Heart right ventricle (tissue), 16 donors: ENCODE measurements at regions not wholly inside any gene's neighbourhood (a gene's known extent, or its start where the extent isn't known, plus 50 kb on each side); places are given as distances from the start of the nearest gene placed in this dataset.
"Not testable (repeated sequence)": the region's sequence is repeated elsewhere in the genome, so short reads cannot be mapped to it uniquely, and the experiment has no call there.

ENCODE experiments used
- ATAC-seq, 8 donors: fragments of 200-7000 bp; cut with Tn5 transposase; one replicate each; pipeline ENCODE4 v1.9.1; 2020; ENCODE audit warnings: mild to moderate bottlenecking in 8 of 8, moderate library complexity in 8 of 8, moderate number of reproducible peaks in 1 of 8
- DNase-seq, 2 donors: peaks; one replicate each; pipeline ENCODE4 v3.0.0-alpha.2; 2020
- H3K27ac ChIP-seq, 10 donors: fragments of 200-600 bp; sonication (generic) in 2 of 10; one replicate each; pipeline versions ENCODE4 v1.5.0 to v1.8.0; 2020 to 2022; ENCODE audit warnings: mild to moderate bottlenecking in 3 of 10
- H3K27me3 ChIP-seq, 7 donors: fragments of 200-600 bp; one replicate each; pipeline ENCODE4 v1.8.0; 2021 to 2022; ENCODE audit warnings: mild to moderate bottlenecking in 2 of 7
- H3K36me3 ChIP-seq, 9 donors: fragments of 200-600 bp; sonication (generic) in 1 of 9; one replicate each; pipeline versions ENCODE4 v1.5.0 to v1.8.0; 2020 to 2022; ENCODE audit warnings: mild to moderate bottlenecking in 2 of 9
- H3K4me1 ChIP-seq, 9 donors: fragments of 200-600 bp; sonication (generic) in 1 of 9; one replicate each; pipeline versions ENCODE4 v1.5.0 to v1.8.0; 2020 to 2022; ENCODE audit warnings: mild to moderate bottlenecking in 4 of 9
- H3K4me3 ChIP-seq, 10 donors: fragments of 200-600 bp; sonication (generic) in 2 of 10; one replicate each; pipeline versions ENCODE4 v1.5.0 to v1.8.0; 2020 to 2022; ENCODE audit warnings: mild to moderate bottlenecking in 7 of 10, moderate library complexity in 2 of 10
- H3K9me3 ChIP-seq, 11 donors: fragments of 200-600 bp in 10 of 11; sonication (generic) in 2 of 11; one replicate each; pipeline versions ENCODE4 v1.5.0 to v1.8.0; 2013 to 2022; ENCODE audit warnings: mild to moderate bottlenecking in 2 of 11, control low read depth in 1 of 11, moderate library complexity in 1 of 11
- CTCF ChIP-seq, 9 donors: fragments of 200-600 bp; sonication (generic) in 2 of 9; IDR thresholded peaks; one replicate each; pipeline versions ENCODE4 v1.5.0 to v1.8.0; 2021 to 2022; ENCODE audit warnings: antibody characterized with exemption in 9 of 9, mild to moderate bottlenecking in 5 of 9, moderate library complexity in 1 of 9
- WGBS, 2 donors: extraction: QIAGEN DNeasy Blood & Tissue Kit; methylation state at CpG; one replicate each; pipeline ENCODE4 v1.1.7; 2013; ENCODE audit warnings: inconsistent platforms in 1 of 2; 5-methylcytosine and 5-hydroxymethylcytosine counted together
- intact Hi-C, 10 donors: fragments of 100-400 bp; cut with DNase I; formaldehyde crosslinking; loops; one replicate each; pipeline versions ENCODE4 v1.11.1 to v1.14.2; 2022
- donor health status: Arrhythmogenic right ventricular cardiomyopathy.
- donor health status: ischemic (EF 13 %, LVEDD 7.1; RV severe dilation, severe dysfunction).
- donor health status: healthy with polysubstance abuse.
- donor health status: DM: no; HTN: yes; CAD: no.
- donor health status: DM: no; HTN: no; CAD: no.
- donor health status: ischemic (EF 25% LVEDD 6.9; RV normal size, moderate dysfunction).
- donor health status: ischemic (EF 25% LVEDD 5.7; RV mildly dilated, moderate dysfunction).
- donor health status: healthy.
- donor health status: DM: yes; HTN: yes; CAD: no.
- donor health status: Ischemic cardiomyopathy.
- donor health status: ischemic (EF 35%, LVEDD 5.7; RV mildly dilated, moderate dysfunction).
- donor health status: nonischemic (EF 11% LVEDD 7.7; RV severe dilation, severe dysfunction).
- donor health status: DM: yes; HTN: yes; CAD: no.
- donor health status: PGD.
- donor health status: ischemic (EF 29% LVEDD 5.4; RV normal size, mild dysfunction).
- donor health status: nonischemic (EF 23%, LVEDD 6.1; RV moderate dilation, normal function).

DNA sequence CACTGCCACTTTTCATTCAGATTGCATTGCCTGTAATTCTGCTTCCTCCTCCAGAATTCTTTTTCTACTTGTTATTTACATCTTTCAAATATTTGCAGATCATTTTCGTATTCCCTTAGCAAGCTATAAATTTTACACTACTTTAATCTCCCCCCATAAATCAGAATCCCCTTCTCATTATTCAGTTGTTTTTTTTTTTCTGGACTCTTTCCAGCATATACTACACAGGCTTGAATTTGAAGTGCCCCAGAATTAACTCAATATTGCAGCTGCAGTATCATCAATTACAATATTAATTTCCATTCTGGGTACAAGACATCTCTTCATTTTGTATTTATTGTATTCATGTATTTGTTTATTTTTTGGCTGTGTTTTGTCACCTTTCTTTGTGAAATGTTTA lies 1494.3 kb downstream of the AMY1C start:
- TF ChIP-seq CTCF (IDR thresholded peaks at IDR 0.05), result no peak
- H3K36me3 ChIP-seq, result no peaks in the 10 kb centered on the region
- peaks cover 0 to 27% (median 2%) of the 10 kb centered on the region in 11 donors for H3K9me3 ChIP-seq
- DNase-seq, result no peak
- no peak for ATAC-seq
- no peaks in the 10 kb centered on the region for H3K27me3 ChIP-seq
- H3K4me3 ChIP-seq, result no peak overlapping the region
- intact Hi-C loops, result no loop called here
- no peaks in the 10 kb centered on the region for H3K4me1 ChIP-seq
- 47 to 48% methylated on average over 1 of the region's 1 CpG for WGBS, 2 donors
- H3K27ac ChIP-seq, result no peak overlapping the region

DNA sequence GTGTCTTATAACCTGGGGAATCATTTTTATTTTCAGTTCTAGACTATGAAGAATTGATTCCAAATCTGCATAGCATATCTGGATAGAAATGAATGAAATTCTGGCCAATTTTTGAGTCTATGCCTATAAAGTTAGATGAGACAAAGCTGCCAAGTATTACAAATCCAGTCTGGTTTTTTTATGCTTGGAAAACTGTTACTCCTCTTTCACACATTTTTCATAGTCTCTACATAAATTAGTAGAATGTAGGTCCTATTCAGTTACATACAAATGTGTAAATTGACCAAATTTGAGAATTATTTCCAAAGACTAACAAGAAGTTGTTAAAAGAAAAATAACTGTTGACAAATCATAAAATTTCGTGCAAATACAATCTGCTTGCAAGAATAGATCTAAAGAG lies 1505.2 kb downstream of the AMY1C start:
- ATAC-seq (no peak), DNase-seq (no peak)
- no peak overlapping the region for H3K4me3 ChIP-seq
- H3K36me3 ChIP-seq, result no peaks in the 10 kb centered on the region
- intact Hi-C loops, result no loop called here
- 53 to 59% methylated on average over 1 of the region's 1 CpG for WGBS, 2 donors
- H3K27ac ChIP-seq, result no peak overlapping the region
- TF ChIP-seq CTCF (IDR thresholded peaks at IDR 0.05), result no peak
- H3K4me1 ChIP-seq, result no peaks in the 10 kb centered on the region
- no peaks in the 10 kb centered on the region for H3K27me3 ChIP-seq
- H3K9me3 ChIP-seq, result peaks cover 0 to 4% (median 0%) of the 10 kb centered on the region in 11 donors

GRCh38 chr1:105260001-105260400 lies 1510.3 kb downstream of the AMY1C start:
- no peak for ATAC-seq
- H3K4me1 ChIP-seq, result no peaks in the 10 kb centered on the region
- intact Hi-C loops, result no loop called here
- TF ChIP-seq CTCF (IDR thresholded peaks at IDR 0.05), result no peak
- no peak overlapping the region for H3K4me3 ChIP-seq
- no peaks in the 10 kb centered on the region for H3K36me3 ChIP-seq
- no peak overlapping the region for H3K27ac ChIP-seq
- 80 to 84% methylated on average over 7 of the region's 7 CpGs for WGBS, 2 donors
- peaks cover 0 to 36% (median 5%) of the 10 kb centered on the region in 11 donors for H3K9me3 ChIP-seq
- H3K27me3 ChIP-seq, result no peaks in the 10 kb centered on the region
- DNase-seq, result no peak

GRCh38 chr1:105270966-105271365 lies 1521.3 kb downstream of the AMY1C start:
- no peak for TF ChIP-seq CTCF (IDR thresholded peaks at IDR 0.05)
- Histone ChIP-seq H3K9me3 (peaks cover 0 to 55% (median 4%) of the 10 kb centered on the region in 11 donors), H3K27ac (no peak overlapping the region), H3K36me3 (no peaks in the 10 kb centered on the region), H3K4me1 (no peaks in the 10 kb centered on the region), H3K4me3 (no peak overlapping the region), H3K27me3 (no peaks in the 10 kb centered on the region)
- no peak for DNase-seq
- intact Hi-C loops, result no loop called here
- 62 to 64% methylated on average over 2 of the region's 2 CpGs for WGBS, 2 donors
- ATAC-seq, result no peak

GRCh38 chr1:105272376-105272775 lies 1522.7 kb downstream of the AMY1C start:
- DNase-seq, H3K4me3 ChIP-seq, H3K27me3 ChIP-seq, H3K4me1 ChIP-seq, ATAC-seq, H3K36me3 ChIP-seq, H3K27ac ChIP-seq, intact Hi-C loops: not testable (repeated sequence)
- WGBS, 2 donors, result 95 to 96% methylated on average over 8 of the region's 8 CpGs
- peaks cover 0 to 52% (median 4%) of the 10 kb centered on the region in 11 donors for H3K9me3 ChIP-seq
